ENCODE measurements at regions not wholly inside any gene's neighbourhood (a gene's known extent, or its start where the extent isn't known, plus 50 kb on each side); places are given as distances from the start of the nearest gene placed in this dataset.

- Histone ChIP-seq H4K20me1 (ENCODE audit: insufficient read depth) (no peaks in the 10 kb centered on the region), H3K9me3 (ENCODE audit: control insufficient read depth in 1 of 2, insufficient read depth in 1 of 2, low read depth in 1 of 2, low read length in 2 of 2) (peaks cover 0 to 5% of the 10 kb centered on the region in 2 experiments; a peak in 1 of 4 replicates), H2AFZ (ENCODE audit: low read depth, low read length, poor library complexity, severe bottlenecking) (no peak overlapping the region), H3K27me3 (ENCODE audit: insufficient read depth, low read length) (0 out of 2 replicates have a peak, but pooled peaks cover 4% of the 10 kb centered on the region), H3K79me2 (ENCODE audit: insufficient read depth, low read length) (no peaks in the 10 kb centered on the region), H3K9ac (ENCODE audit: low read length) (no peak overlapping the region), H3K9me2 (ENCODE audit: insufficient read depth) (no peaks in the 10 kb centered on the region), H3K27ac (ENCODE audit: low read depth, low read length) (no peak overlapping the region), H3K4me2 (ENCODE audit: low read length) (no peak overlapping the region), H3K4me1 (ENCODE audit: control insufficient read depth in 1 of 2, insufficient read depth in 2 of 2, low read length in 2 of 2) (no peaks in the 10 kb centered on the region), H3K4me3 (replicated peaks in 1 of 2; ENCODE audit: low read depth in 1 of 2, low read length in 2 of 2) (no peak overlapping the region), H3K36me3 (ENCODE audit: control insufficient read depth in 1 of 2, insufficient read depth in 2 of 2, low read length in 2 of 2) (no peaks in the 10 kb centered on the region)
- BruUV-seq (replicated peaks), result no TSS peak
- POLR2A ChIA-PET, result no interaction called here
- RAD21 ChIA-PET (ENCODE audit: low non-redundant PET in 1 of 2, low total read pairs in 2 of 2, uncharacterized antibody in 2 of 2, unreplicated experiment in 2 of 2), result no interaction called here
- intact Hi-C loops (cut with micrococcal nuclease), result no loop called here
- no peak for TF ChIP-seq RAD21 (IDR thresholded peaks at IDR 0.05; ENCODE audit: low read depth)
- no peak for TF ChIP-seq POLR2A (IDR thresholded peaks at IDR 0.05; ENCODE audit: borderline replicate concordance, extremely low read depth, insufficient read depth, insufficient read length)
- TF ChIP-seq MAX (IDR thresholded peaks at IDR 0.05), result no peak
- no peak for TF ChIP-seq CEBPB (IDR thresholded peaks at IDR 0.05; ENCODE audit: low read depth)
- no peak for TF ChIP-seq JUND (IDR thresholded peaks at IDR 0.05)
- TF ChIP-seq ZNF274 (IDR thresholded peaks at IDR 0.05; ENCODE audit: low read depth, low read length), result no peak
- TF ChIP-seq EZH2 (IDR thresholded peaks at IDR 0.05), result no peak
- no peak for TF ChIP-seq EGR1 (IDR thresholded peaks at IDR 0.05; ENCODE audit: low read depth)
- TF ChIP-seq SIN3A (IDR thresholded peaks at IDR 0.05; ENCODE audit: low read depth), result no peak
- TF ChIP-seq FOSL1 (IDR thresholded peaks at IDR 0.05; ENCODE audit: low read depth), result no peak
- no peak for TF ChIP-seq EZH2phosphoT487 (IDR thresholded peaks at IDR 0.05; ENCODE audit: borderline replicate concordance)
- TF ChIP-seq SP1 (IDR thresholded peaks at IDR 0.05; ENCODE audit: low read depth), result no peak
- TF ChIP-seq CTCF (IDR thresholded peaks at IDR 0.05 in 2 of 3, conservative IDR thresholded peaks at IDR 0.05 in 1 of 3; ENCODE audit: borderline replicate concordance in 1 of 3, insufficient read depth in 1 of 3, low read depth in 2 of 3, low read length in 2 of 3), result no peak
- no peak for TF ChIP-seq REST (IDR thresholded peaks at IDR 0.05; ENCODE audit: low read depth)
- no peak for TF ChIP-seq CBX3 (IDR thresholded peaks at IDR 0.05; ENCODE audit: low read depth)
- no peak for TF ChIP-seq ZBTB33 (IDR thresholded peaks at IDR 0.05; ENCODE audit: extremely low read depth, insufficient replicate concordance, low read length)
- CTCF ChIA-PET, result no interaction called here
- 0 out of 2 replicates have a peak, but pooled peaks have one; percentile 6 for ATAC-seq
- no peak for DNase-seq (ENCODE audit: low read depth, low spot score)
These were observed 121.3 kb downstream of the SOX1 start for GRCh38 chr13:112188298-112188610.
